HEK293 (cell line): ENCODE measurements at regions not wholly inside any gene's neighbourhood (a gene's known extent, or its start where the extent isn't known, plus 50 kb on each side); places are given as distances from the start of the nearest gene placed in this dataset.

Experiments
- REPIN1 ChIP-seq: fragments of 450-650 bp; formaldehyde crosslinking; IDR thresholded peaks from 2 replicates; pipeline ENCODE4 v1.5.1; 2017; ENCODE audit warnings: missing biosample characterization, missing genetic modification characterization, low read depth
- ZBTB7A ChIP-seq: fragments of 450-650 bp; formaldehyde crosslinking; IDR thresholded peaks from 2 replicates; pipeline ENCODE4 v1.5.1; 2016; ENCODE audit warnings: low read depth, missing biosample characterization, missing genetic modification characterization
- ZFP41 ChIP-seq: fragments of 450-650 bp; formaldehyde crosslinking; IDR thresholded peaks from 2 replicates; pipeline ENCODE4 v1.5.1; 2016; ENCODE audit warnings: missing biosample characterization, missing genetic modification characterization, borderline replicate concordance
- ZNF133 ChIP-seq: fragments of 450-650 bp; formaldehyde crosslinking; IDR thresholded peaks from 2 replicates; pipeline ENCODE4 v1.5.1; 2016; ENCODE audit warnings: missing biosample characterization, missing genetic modification characterization
- TF ChIP-seq, protein P1 (sequence below): fragments of 450-650 bp; formaldehyde crosslinking; IDR thresholded peaks from 2 replicates; pipeline ENCODE4 v1.5.1; 2016; ENCODE audit warnings: missing biosample characterization, missing genetic modification characterization
- TF ChIP-seq, protein P2 (sequence below): fragments of 450-650 bp; formaldehyde crosslinking; IDR thresholded peaks from 2 replicates; pipeline ENCODE4 v1.5.1; 2017; ENCODE audit warnings: missing biosample characterization, missing genetic modification characterization
- TF ChIP-seq, protein P3 (sequence below): fragments of 450-650 bp; IDR thresholded peaks from 2 replicates; pipeline ENCODE4 v1.5.1; 2018; ENCODE audit warnings: missing biosample characterization, missing genetic modification characterization

DNA sequence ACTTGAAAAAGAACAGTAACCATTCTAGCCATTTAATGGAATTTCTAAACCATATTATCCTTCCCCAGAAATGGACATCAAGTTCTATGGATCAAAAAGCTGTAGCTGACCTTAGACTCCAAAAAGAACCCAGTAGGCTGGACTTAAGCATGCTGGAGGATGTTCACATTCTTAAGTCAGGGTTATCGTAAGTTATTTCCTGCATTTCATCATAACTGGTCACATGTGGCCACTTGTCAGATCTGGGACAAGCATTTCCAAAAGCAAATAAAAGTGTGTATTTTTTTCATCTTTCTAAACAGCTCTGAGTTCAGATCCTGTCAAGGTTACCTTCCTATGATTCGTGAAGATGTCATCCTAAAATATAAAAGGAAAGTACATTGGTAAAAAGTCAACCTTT is 274.5 kb upstream of the PTGER4 start:
- TF ChIP-seq, protein P1, sequence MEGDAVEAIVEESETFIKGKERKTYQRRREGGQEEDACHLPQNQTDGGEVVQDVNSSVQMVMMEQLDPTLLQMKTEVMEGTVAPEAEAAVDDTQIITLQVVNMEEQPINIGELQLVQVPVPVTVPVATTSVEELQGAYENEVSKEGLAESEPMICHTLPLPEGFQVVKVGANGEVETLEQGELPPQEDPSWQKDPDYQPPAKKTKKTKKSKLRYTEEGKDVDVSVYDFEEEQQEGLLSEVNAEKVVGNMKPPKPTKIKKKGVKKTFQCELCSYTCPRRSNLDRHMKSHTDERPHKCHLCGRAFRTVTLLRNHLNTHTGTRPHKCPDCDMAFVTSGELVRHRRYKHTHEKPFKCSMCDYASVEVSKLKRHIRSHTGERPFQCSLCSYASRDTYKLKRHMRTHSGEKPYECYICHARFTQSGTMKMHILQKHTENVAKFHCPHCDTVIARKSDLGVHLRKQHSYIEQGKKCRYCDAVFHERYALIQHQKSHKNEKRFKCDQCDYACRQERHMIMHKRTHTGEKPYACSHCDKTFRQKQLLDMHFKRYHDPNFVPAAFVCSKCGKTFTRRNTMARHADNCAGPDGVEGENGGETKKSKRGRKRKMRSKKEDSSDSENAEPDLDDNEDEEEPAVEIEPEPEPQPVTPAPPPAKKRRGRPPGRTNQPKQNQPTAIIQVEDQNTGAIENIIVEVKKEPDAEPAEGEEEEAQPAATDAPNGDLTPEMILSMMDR (tag by site-specific recombination), result no peak
- no peak for TF ChIP-seq REPIN1 (tag by site-specific recombination)
- no peak for TF ChIP-seq ZBTB7A
- TF ChIP-seq ZNF133, result no peak
- TF ChIP-seq ZFP41 (tag by site-specific recombination), result no peak
- TF ChIP-seq, protein P2, sequence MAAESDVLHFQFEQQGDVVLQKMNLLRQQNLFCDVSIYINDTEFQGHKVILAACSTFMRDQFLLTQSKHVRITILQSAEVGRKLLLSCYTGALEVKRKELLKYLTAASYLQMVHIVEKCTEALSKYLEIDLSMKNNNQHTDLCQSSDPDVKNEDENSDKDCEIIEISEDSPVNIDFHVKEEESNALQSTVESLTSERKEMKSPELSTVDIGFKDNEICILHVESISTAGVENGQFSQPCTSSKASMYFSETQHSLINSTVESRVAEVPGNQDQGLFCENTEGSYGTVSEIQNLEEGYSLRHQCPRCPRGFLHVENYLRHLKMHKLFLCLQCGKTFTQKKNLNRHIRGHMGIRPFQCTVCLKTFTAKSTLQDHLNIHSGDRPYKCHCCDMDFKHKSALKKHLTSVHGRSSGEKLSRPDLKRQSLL (tag by site-specific recombination), result no peak
- TF ChIP-seq, protein P3, sequence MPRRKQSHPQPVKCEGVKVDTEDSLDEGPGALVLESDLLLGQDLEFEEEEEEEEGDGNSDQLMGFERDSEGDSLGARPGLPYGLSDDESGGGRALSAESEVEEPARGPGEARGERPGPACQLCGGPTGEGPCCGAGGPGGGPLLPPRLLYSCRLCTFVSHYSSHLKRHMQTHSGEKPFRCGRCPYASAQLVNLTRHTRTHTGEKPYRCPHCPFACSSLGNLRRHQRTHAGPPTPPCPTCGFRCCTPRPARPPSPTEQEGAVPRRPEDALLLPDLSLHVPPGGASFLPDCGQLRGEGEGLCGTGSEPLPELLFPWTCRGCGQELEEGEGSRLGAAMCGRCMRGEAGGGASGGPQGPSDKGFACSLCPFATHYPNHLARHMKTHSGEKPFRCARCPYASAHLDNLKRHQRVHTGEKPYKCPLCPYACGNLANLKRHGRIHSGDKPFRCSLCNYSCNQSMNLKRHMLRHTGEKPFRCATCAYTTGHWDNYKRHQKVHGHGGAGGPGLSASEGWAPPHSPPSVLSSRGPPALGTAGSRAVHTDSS, result no peak
